Cerebellar cortex (tissue), 1 donor: ENCODE measurements at regions not wholly inside any gene's neighbourhood (a gene's known extent, or its start where the extent isn't known, plus 50 kb on each side); places are given as distances from the start of the nearest gene placed in this dataset.
A peak's percentile ranks its signal among the peaks of the same experiment; 100 is the strongest.

ENCODE experiments used
- DNase-seq: peaks from one replicate; pipeline ENCODE4 v3.0.0-alpha.2; 2015; ENCODE audit warnings: low spot score

- no peak for DNase-seq
Measured at GRCh38 chr13:40456397-40456953, 210.0 kb downstream of the FOXO1 start.

GRCh38 chr13:40456979-40457553 lies 209.4 kb downstream of the FOXO1 start:
- no peak for DNase-seq

DNA sequence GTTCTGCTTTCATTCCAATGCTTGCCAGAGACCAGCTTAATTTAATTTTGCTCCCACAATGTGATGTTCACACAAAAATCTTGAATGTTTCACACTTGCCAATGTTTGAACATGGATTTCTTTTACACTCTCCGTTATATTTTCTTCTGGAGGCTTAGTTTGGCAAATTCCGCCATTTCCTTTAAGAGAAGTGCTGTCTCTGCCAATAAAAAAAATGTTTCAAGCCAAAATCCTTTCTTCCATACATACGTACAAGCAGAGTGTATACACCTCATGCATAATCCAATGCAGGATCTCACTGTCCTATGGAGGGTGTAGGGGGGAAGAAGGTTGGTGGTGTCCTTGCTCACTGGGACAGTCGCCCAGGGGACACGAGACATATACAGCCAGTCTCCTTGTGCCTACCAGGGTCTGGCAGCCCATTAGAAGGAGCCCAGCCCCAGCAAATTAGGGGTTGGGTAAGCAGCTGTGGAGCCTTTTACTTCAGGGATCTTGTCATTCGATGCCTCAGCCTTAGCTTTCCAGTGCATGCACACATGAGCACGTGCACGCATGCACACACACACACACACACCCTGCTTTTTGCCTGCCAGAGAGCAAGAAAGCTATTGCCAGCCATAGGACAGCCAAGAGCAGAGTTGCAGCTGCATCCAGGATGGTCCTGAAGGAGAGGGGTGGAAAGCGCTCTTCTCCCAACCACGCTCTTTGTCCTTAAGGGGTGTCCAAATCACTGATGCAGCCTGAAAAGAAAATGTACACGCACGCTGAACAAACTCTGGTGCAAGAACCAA lies 208.3 kb downstream of the FOXO1 start:
- DNase-seq = no peak

- no peak for DNase-seq
Measured at GRCh38 chr13:40458720-40458990, 207.8 kb downstream of the FOXO1 start.

- no peak for DNase-seq
Measured at GRCh38 chr13:40460116-40460515, 206.3 kb downstream of the FOXO1 start.

- no peak for DNase-seq
Measured at GRCh38 chr13:40464337-40465014, 202.0 kb downstream of the FOXO1 start.

DNA sequence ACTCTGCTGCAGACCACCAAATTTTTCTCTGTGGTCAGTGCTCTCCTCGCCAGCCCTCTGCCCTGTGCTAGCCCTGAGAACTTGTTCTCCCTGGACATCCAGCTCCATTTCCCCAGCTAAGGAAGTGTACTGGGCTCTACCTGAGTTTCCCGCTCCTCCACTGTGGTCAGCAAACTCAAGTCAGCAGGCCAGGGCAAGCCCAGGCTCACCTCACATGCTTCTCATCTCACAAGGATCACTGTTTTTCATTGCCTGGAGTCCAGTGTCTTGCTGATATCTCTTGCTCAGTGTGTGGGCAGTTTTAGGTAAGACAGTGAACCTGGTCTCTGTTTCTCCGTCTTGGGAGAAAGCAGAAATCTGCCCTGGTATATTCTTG lies 201.4 kb downstream of the FOXO1 start:
- no peak for DNase-seq

GRCh38 chr13:40466272-40466671 lies 200.2 kb downstream of the FOXO1 start:
- no peak for DNase-seq

GRCh38 chr13:40468227-40468838 lies 198.1 kb downstream of the FOXO1 start:
- DNase-seq = no peak

DNA sequence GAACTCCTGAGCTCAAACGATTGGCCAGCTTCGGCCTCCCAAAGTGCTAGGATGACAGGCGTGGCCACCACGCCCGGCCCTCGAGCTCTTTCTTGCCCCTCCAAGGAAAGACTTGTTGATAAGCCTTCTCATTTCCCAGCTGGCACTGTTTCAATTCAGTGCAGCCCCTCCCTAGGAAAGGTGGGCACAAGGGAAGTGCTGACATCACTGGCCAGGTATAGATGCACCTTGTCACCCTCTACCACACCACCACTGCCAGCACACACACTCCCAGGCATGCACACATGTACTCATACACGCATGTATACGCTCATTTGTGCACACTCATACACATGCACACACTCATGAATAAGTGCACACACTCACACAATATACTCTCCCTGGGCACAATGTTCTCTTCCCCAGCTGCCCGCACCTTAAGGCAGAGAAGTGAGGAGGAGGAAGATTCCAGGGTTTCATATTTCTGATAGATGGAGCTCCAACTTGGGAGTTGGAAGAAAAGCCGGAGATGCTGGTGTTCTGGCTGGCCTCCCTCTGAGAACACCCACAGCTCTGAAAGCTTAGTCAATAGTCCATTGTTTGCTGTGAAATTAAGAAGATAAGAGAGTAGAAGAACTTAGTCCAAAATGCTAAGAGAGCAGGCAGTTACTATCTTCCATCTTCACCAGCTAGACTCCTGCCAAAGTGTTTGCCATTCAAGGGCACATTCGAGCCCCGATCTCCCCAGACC lies 196.7 kb downstream of the FOXO1 start:
- no peak for DNase-seq

GRCh38 chr13:40470660-40471059 lies 195.8 kb downstream of the FOXO1 start:
- DNase-seq = no peak

DNA sequence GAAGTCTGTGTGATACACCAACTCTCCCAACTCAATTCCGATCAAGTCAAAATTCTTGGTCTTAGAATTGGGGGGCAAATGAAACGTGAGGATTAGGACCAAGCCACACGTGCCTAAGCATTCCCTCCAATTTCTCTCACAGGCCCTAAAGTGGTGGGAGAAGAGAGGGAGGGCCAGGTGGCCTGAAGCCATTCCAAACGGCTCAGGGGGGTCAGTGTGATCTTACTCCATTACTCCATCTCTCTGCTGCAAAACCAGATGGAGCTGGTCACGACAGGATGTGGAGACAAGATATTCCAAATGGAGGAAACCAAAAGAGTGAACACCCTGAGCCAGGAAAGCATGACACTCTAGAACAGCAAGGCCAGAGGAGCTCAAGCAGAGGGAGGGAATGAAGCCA lies 195.4 kb downstream of the FOXO1 start:
- no peak for DNase-seq

- DNase-seq = no peak
Measured at GRCh38 chr13:40471911-40472310, 194.5 kb downstream of the FOXO1 start.

DNA sequence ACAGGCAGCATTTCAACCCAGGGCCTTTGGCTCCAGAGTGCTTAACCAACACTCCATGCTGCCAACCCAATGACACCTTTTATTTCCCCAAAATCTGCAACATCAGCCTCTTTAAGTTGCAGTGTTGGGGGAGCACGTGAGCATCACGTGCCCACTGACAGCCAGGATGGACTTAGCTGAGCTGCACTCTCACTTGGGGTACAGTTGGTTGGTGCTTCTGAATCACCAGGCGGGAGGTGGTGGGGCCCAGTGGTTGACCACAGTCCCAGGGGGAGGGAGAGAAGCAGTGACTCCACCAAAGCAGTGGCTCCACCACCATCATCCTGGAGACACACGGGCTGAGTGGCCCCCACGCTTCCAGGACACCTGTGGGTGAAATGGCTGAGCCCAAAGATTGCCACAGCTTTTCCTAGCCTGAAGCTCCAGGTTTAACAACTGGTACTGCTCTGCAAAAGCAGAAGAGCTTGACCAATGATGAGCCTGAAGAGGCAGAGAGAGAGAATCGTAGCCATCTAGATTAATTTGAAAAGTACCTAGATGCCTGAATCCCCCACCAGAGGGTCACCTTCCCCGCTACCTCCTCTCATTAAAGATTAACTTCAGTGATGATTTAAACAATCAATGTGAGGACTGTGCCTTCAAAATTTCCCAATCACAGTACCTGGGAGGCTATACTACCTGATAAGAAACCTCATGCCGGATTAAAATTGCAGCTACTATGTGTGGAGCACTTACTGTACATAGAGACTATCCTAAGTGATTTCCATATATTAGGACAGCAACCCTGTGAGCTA lies 193.8 kb downstream of the FOXO1 start:
- no peak for DNase-seq

DNA sequence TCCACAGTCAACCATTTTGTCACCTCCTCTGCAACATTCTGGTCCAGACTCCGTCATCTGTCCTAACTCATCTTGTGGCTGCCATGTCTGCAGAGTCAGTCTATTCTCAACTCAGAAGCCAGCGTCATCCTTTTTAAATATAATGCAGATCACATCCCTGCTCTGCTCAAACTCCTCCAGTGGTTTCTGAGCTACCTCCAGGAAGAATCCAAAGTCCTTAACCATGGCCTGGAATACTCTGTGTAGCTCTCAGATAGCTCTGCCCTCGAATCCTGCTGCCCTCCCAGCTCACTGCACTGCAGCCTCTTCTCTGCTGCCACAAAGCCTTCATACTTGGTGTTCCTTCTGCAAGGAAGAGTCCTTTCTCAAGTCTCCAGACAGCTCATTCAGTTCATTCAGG lies 190.8 kb downstream of the FOXO1 start:
- DNase-seq = no peak

DNA sequence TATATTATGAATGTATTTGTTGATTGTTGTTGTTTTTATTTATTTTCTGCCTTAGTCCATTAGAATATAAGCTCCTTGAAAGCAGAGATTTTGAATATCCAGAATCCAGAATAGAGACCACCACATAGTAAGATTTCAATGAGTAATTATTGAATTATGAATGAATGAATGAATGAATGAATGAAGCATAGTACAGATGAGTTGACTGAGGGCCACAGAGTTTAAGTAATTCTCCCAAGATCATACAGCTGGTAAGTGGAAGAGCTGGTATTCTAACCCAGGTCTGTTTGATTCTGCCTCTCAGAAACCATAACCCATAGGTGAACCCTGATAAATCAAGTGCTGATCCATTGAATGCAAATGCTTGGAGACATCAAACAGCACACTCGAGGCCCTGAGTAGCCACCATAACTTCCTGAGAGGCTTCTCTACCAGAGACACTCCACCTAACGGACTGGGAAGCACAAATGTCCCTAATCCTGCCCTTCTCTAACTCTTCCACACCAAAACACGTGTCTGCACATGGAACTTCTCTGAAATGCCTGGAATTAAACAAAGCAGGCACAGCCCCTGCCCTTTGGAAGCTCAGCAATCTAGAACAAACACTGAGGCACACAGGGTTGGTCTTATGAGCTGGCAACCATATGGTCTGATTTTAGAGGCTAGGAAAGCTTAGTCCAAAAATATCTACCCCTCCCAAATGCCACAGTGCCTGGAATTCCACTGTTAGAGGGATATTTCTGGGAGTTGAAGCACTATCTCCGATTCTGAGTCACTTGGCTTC lies 190.1 kb downstream of the FOXO1 start:
- DNase-seq = no peak

DNA sequence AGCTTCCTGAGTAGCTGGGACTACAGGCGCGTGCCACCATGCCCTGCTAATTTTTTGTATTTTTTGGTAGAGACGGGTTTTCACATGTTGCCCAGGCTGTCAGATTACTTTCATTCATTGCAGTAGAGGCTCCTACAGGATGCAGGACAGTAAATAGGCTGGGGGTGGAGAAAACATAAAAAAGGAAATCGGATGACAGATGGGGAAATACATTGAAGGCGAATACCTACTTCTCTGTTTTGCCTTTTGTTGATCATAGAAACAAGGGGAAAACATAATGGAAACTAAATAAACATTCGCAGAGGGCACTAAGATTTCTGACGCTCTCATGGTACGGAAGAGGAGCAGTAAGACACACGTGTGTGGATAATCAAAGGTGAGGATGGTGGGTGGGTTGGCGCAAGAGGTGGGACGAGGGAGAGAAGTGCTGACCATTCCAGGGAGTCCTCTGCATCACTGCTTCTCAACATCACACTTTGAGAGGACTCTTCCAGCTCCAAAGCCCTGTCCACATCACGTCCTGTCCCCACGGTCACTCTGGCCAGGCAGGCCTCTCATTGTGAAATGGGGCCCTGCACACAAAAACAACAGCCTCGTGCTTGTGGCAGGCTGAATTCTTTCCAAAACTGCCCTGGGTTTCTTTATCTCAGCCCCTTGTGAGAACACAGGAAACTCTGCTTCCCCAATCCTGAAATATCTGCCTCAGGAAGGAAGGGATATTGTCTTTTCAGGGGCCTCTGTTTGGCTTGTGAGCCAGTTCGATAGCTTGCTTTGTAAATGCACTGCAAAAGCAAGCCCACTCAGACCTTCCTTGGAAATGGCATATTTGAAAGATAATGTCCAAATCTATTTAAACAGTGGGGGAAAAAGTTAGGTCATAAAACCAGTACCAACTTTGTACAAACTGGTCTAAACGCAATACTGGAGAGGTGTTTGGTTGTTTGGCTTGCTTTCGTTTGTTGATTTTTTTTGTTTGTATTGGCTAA lies 188.5 kb downstream of the FOXO1 start:
- no peak for DNase-seq

- no peak for DNase-seq
Measured at GRCh38 chr13:40478775-40479174, 187.7 kb downstream of the FOXO1 start.

DNA sequence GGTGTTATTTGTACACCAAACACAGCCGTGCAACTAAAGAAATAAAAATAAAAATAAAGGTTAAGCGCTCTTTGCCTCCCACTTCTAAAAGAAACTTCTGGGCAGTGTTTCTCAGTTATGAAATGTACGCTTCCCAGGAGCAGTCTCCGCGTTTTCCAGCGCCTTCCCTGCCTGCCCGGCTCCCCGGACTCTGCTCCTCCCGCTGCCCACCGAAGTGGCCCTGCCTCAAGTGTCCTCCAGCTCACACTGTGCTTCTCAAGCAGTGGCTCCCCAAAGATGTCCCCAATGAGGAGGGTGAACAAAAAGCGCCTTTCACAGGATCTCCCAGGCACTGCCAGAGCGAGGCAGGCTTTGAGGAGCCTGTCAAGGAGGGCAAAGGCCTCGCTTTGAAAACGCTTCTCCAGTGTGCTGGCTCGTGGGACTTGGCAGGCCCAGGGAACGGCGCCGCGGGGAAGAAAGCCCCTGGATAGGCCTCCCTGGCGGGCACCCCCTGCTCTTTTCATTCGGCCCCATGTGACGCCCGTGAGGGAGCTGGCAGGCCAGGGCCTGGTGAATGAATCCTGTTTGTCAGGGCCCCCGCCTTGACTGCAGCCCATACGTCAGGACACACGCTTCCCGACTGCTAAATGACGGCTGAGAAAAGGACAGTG lies 187.1 kb downstream of the FOXO1 start:
- DNase-seq = peak; percentile 19
